Neural progenitor cell (in vitro differentiated cells): ENCODE measurements at regions not wholly inside any gene's neighbourhood (a gene's known extent, or its start where the extent isn't known, plus 50 kb on each side); places are given as distances from the start of the nearest gene placed in this dataset.

Experiments used
- DNase-seq: peaks from one replicate; pipeline ENCODE4 v3.0.0-alpha.2; 2016; ENCODE audit warnings: low spot score
- H2AFZ ChIP-seq: fragments of 200-600 bp; sonication (generic); replicated peaks from 2 replicates; pipeline ENCODE4 v1.6.1; 2016; ENCODE audit warnings: antibody characterized with exemption
- H3F3A ChIP-seq: fragments of 200-600 bp; sonication (generic); 2 replicates; pipeline ENCODE4 v1.6.1; 2016; ENCODE audit warnings: antibody characterized with exemption, low read depth
- H3K27ac ChIP-seq: fragments of 200-600 bp; sonication (generic); 2 replicates; pipeline ENCODE4 v1.5.1; 2016; ENCODE audit warnings: mild to moderate bottlenecking
- H3K27me3 ChIP-seq: fragments of 200-600 bp; sonication (generic); 2 replicates; pipeline ENCODE4 v1.6.1; 2016; ENCODE audit warnings: mild to moderate bottlenecking, moderate library complexity
- H3K36me3 ChIP-seq: fragments of 200-600 bp; sonication (generic); 2 replicates; pipeline ENCODE4 v1.5.1; 2016
- H3K4me1 ChIP-seq: fragments of 200-600 bp; sonication (generic); 2 replicates; pipeline ENCODE4 v1.6.1; 2016; ENCODE audit warnings: mixed run types
- H3K4me2 ChIP-seq: fragments of 200-600 bp; sonication (generic); 2 replicates; pipeline ENCODE4 v1.6.1; 2016
- H3K4me3 ChIP-seq: fragments of 200-600 bp; sonication (generic); 2 replicates; pipeline ENCODE4 v1.5.1; 2016
- H3K79me2 ChIP-seq: fragments of 200-600 bp; sonication (generic); 2 replicates; pipeline ENCODE4 v1.6.1; 2016; ENCODE audit warnings: low read depth
- H3K9ac ChIP-seq: fragments of 200-600 bp; sonication (generic); 2 replicates; pipeline ENCODE4 v1.6.1; 2016
- H3K9me3 ChIP-seq: fragments of 200-600 bp; sonication (generic); 2 replicates; pipeline ENCODE4 v1.5.1; 2016; ENCODE audit warnings: low read depth
- H4K20me1 ChIP-seq: fragments of 200-600 bp; sonication (generic); 2 replicates; pipeline ENCODE4 v1.6.1; 2016; ENCODE audit warnings: low read depth
- H3K27ac Mint-ChIP-seq: 3 replicates; pipeline ENCODE4 v1.8.0; 2021; ENCODE audit warnings: mixed read lengths
- H3K27me3 Mint-ChIP-seq: 2 replicates; pipeline ENCODE4 v1.8.0; 2022; ENCODE audit warnings: low read depth, mild to moderate bottlenecking, inconsistent platforms, moderate library complexity, mixed read lengths; ENCODE audit not compliant: insufficient read depth
- H3K36me3 Mint-ChIP-seq: 3 replicates; pipeline ENCODE4 v1.8.0; 2021; ENCODE audit warnings: mixed read lengths
- H3K4me1 Mint-ChIP-seq: 3 replicates; pipeline ENCODE4 v1.8.0; 2021; ENCODE audit warnings: mixed read lengths
- H3K4me3 Mint-ChIP-seq: 3 replicates; pipeline ENCODE4 v1.8.0; 2021; ENCODE audit warnings: mild to moderate bottlenecking, moderate library complexity, mixed read lengths
- H3K9me3 Mint-ChIP-seq: 3 replicates; pipeline ENCODE4 v1.8.0; 2020; ENCODE audit warnings: mixed read lengths
- EZH2 ChIP-seq: fragments of 200-600 bp; sonication (generic); IDR thresholded peaks from 2 replicates; pipeline ENCODE4 v1.6.1; 2017; ENCODE audit warnings: antibody characterized with exemption, mild to moderate bottlenecking, moderate library complexity
- EZH2phosphoT487 ChIP-seq: fragments of 200-600 bp; sonication (generic); IDR thresholded peaks from 2 replicates; pipeline ENCODE4 v1.6.1; 2017; ENCODE audit warnings: antibody characterized with exemption
- TF ChIP-seq, protein P1 (sequence below): fragments of 200-600 bp; sonication (generic); IDR thresholded peaks from 2 replicates; pipeline ENCODE4 v1.5.1; 2017; ENCODE audit warnings: antibody characterized with exemption, mild to moderate bottlenecking

DNA sequence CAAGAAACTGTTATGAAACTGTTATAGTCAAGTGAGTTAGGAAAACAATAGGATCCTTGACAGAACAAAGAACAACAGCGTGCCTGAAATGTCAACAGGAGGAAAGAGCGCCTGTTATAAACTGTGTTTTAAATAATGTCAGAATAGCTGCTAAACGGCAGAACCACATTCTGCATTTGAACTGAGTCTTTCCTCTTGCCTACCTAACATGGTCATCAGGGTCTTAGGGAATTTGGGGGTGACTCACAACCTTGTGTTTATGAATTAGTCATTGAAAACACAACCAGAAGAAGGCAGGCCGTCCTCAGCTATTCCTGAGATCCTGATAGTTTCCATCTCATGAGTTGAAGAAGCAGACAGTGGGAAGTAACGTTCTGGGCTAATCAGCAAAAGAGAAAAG lies 222.0 kb upstream of the FN1 start:
- no peaks in the 10 kb centered on the region for H3K9me3 Mint-ChIP-seq
- no peaks in the 10 kb centered on the region for H3K36me3 Mint-ChIP-seq
- no peaks in the 10 kb centered on the region for H3K4me1 ChIP-seq
- no peaks in the 10 kb centered on the region for H3K36me3 ChIP-seq
- no peak overlapping the region for H3K9ac ChIP-seq
- no peak overlapping the region for H3K4me2 ChIP-seq
- H4K20me1 ChIP-seq, result no peaks in the 10 kb centered on the region
- no peaks in the 10 kb centered on the region for H3K9me3 ChIP-seq
- no peaks in the 10 kb centered on the region for H3K27me3 ChIP-seq
- H3K27ac ChIP-seq, result no peak overlapping the region
- no peak for DNase-seq
- H3F3A ChIP-seq, result no peaks in the 10 kb centered on the region
- no peaks in the 10 kb centered on the region for H3K79me2 ChIP-seq
- TF ChIP-seq EZH2phosphoT487 (no peak), EZH2 (no peak)
- TF ChIP-seq, protein P1, sequence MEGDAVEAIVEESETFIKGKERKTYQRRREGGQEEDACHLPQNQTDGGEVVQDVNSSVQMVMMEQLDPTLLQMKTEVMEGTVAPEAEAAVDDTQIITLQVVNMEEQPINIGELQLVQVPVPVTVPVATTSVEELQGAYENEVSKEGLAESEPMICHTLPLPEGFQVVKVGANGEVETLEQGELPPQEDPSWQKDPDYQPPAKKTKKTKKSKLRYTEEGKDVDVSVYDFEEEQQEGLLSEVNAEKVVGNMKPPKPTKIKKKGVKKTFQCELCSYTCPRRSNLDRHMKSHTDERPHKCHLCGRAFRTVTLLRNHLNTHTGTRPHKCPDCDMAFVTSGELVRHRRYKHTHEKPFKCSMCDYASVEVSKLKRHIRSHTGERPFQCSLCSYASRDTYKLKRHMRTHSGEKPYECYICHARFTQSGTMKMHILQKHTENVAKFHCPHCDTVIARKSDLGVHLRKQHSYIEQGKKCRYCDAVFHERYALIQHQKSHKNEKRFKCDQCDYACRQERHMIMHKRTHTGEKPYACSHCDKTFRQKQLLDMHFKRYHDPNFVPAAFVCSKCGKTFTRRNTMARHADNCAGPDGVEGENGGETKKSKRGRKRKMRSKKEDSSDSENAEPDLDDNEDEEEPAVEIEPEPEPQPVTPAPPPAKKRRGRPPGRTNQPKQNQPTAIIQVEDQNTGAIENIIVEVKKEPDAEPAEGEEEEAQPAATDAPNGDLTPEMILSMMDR, result no peak
- no peak overlapping the region for H2AFZ ChIP-seq
- no peak overlapping the region for H3K27ac Mint-ChIP-seq
- no peak overlapping the region for H3K4me3 ChIP-seq
- peaks cover 4% of the 10 kb centered on the region for H3K4me1 Mint-ChIP-seq
- peaks cover 8% of the 10 kb centered on the region for H3K27me3 Mint-ChIP-seq
- H3K4me3 Mint-ChIP-seq, result no peak overlapping the region

- H3K27me3 Mint-ChIP-seq, result peaks cover 2% of the 10 kb centered on the region
Observed at GRCh38 chr2:215654148-215654819, 218.4 kb upstream of the FN1 start.

GRCh38 chr2:215653344-215654030 lies 217.6 kb upstream of the FN1 start:
- Histone ChIP-seq H3K27ac (no peak overlapping the region), H3K9ac (no peak overlapping the region), H3K4me3 (no peak overlapping the region), H3K36me3 (no peaks in the 10 kb centered on the region), H3K4me2 (no peak overlapping the region), H3K4me1 (no peaks in the 10 kb centered on the region), H3K27me3 (no peaks in the 10 kb centered on the region), H4K20me1 (no peaks in the 10 kb centered on the region), H3F3A (no peaks in the 10 kb centered on the region), H3K79me2 (no peaks in the 10 kb centered on the region), H3K9me3 (no peaks in the 10 kb centered on the region), H2AFZ (no peak overlapping the region)
- Mint-ChIP-seq H3K4me1 (no peaks in the 10 kb centered on the region), H3K4me3 (no peak overlapping the region), H3K27me3 (peaks cover 2% of the 10 kb centered on the region), H3K36me3 (no peaks in the 10 kb centered on the region), H3K9me3 (no peaks in the 10 kb centered on the region), H3K27ac (no peak overlapping the region)
- TF ChIP-seq EZH2phosphoT487 (no peak), EZH2 (no peak)
- TF ChIP-seq, protein P1, result no peak
- DNase-seq, result no peak

More at GRCh38 chr2:215654148-215654819, 218.4 kb upstream of the FN1 start:
- DNase-seq, result no peak
- Histone ChIP-seq H3K4me2 (no peak overlapping the region), H3K79me2 (no peaks in the 10 kb centered on the region), H3K9me3 (no peaks in the 10 kb centered on the region), H3K9ac (no peak overlapping the region), H3F3A (no peaks in the 10 kb centered on the region), H4K20me1 (no peaks in the 10 kb centered on the region), H3K27ac (no peak overlapping the region), H3K4me1 (no peaks in the 10 kb centered on the region), H3K27me3 (no peaks in the 10 kb centered on the region), H3K36me3 (no peaks in the 10 kb centered on the region), H3K4me3 (no peak overlapping the region), H2AFZ (no peak overlapping the region)
- Mint-ChIP-seq H3K27ac (no peak overlapping the region), H3K4me1 (no peaks in the 10 kb centered on the region), H3K4me3 (no peak overlapping the region), H3K9me3 (no peaks in the 10 kb centered on the region), H3K36me3 (no peaks in the 10 kb centered on the region)
- TF ChIP-seq, protein P1, result no peak
- no peak for TF ChIP-seq EZH2
- no peak for TF ChIP-seq EZH2phosphoT487
